K562 (cell line): ENCODE measurements at regions not wholly inside any gene's neighbourhood (a gene's known extent, or its start where the extent isn't known, plus 50 kb on each side); places are given as distances from the start of the nearest gene placed in this dataset.

Experiments used
- CREBBP ChIP-seq: IDR thresholded peaks from one replicate; pipeline ENCODE4 v1.6.1; 2012; ENCODE audit warnings: low read depth, mild to moderate bottlenecking, control low read depth, inconsistent platforms, low read length
- DMBX1 ChIP-seq: fragments of 250-450 bp; sonication (Bioruptor Pico); IDR thresholded peaks from 2 replicates; pipeline ENCODE4 v1.8.0; 2022; ENCODE audit warnings: inconsistent platforms, mild to moderate bottlenecking, moderate library complexity, borderline replicate concordance
- GATAD2A ChIP-seq: fragments of 450-650 bp; IDR thresholded peaks from 2 replicates; pipeline ENCODE4 v1.6.1; 2017
- KDM1A ChIP-seq, 2 experiments: fragments of 450-650 bp; IDR thresholded peaks; 2 replicates each; pipeline ENCODE4 v1.6.1; 2016; ENCODE audit warnings: mild to moderate bottlenecking in 2 of 2
- PCBP1 ChIP-seq: fragments of 200-400 bp; formaldehyde crosslinking; IDR thresholded peaks from 2 replicates; pipeline ENCODE4 v1.6.1; 2018; ENCODE audit warnings: mild to moderate bottlenecking, low read depth, low read length; ENCODE audit not compliant: poor library complexity, severe bottlenecking
- RCOR1 ChIP-seq, 2 experiments: IDR thresholded peaks; 2 replicates each; pipeline ENCODE4 v1.6.1; 2012; ENCODE audit warnings: low read depth in 2 of 2, low read length in 2 of 2, borderline replicate concordance in 1 of 2, improper control_type of control experiment in 1 of 2
- SAFB2 ChIP-seq: fragments of 200-400 bp; formaldehyde crosslinking; IDR thresholded peaks from 2 replicates; pipeline ENCODE4 v1.6.1; 2018; ENCODE audit warnings: borderline replicate concordance, low read length, low read depth, moderate library complexity; ENCODE audit not compliant: severe bottlenecking
- SIN3A ChIP-seq, 2 experiments: fragments of 150-350 bp in 1 of 2; IDR thresholded peaks; 2 replicates each; pipeline ENCODE4 v1.6.1; 2011 to 2016; ENCODE audit warnings: borderline replicate concordance in 2 of 2, low read depth in 2 of 2, low read length in 2 of 2, mild to moderate bottlenecking in 2 of 2, moderate library complexity in 2 of 2; ENCODE audit not compliant: control insufficient read depth in 1 of 2
- SMARCA4 ChIP-seq: fragments of 450-650 bp; IDR thresholded peaks from 2 replicates; pipeline ENCODE4 v1.6.1; 2016
- TBL1XR1 ChIP-seq, 2 experiments: IDR thresholded peaks; 2 replicates each; pipeline ENCODE4 v1.6.1; 2012; ENCODE audit warnings: improper control_type of control experiment in 2 of 2, low read length in 2 of 2, mild to moderate bottlenecking in 1 of 2
- ZBTB40 ChIP-seq, 2 experiments: fragments of 450-650 bp in 1 of 2; sonication (generic) in 1 of 2; formaldehyde crosslinking in 1 of 2; IDR thresholded peaks; 2 replicates each; pipeline versions ENCODE4 v1.7.1 to v1.9.0; 2016 to 2022; ENCODE audit warnings: inconsistent platforms in 1 of 2, mild to moderate bottlenecking in 1 of 2, missing genetic modification reagents in 1 of 2
- ZBTB7A ChIP-seq: IDR thresholded peaks from 2 replicates; pipeline ENCODE4 v1.6.1; 2011; ENCODE audit warnings: low read depth, mild to moderate bottlenecking, low read length, moderate library complexity, borderline replicate concordance; ENCODE audit not compliant: control insufficient read depth
- ZKSCAN8 ChIP-seq: fragments of 200-800 bp; sonication (Bioruptor generic); IDR thresholded peaks from 2 replicates; pipeline ENCODE4 v1.6.1; 2016; ENCODE audit warnings: missing genetic modification characterization, missing compliant biosample characterization
- ZNF511 ChIP-seq: sonication (generic); formaldehyde crosslinking; IDR thresholded peaks from 2 replicates; pipeline ENCODE4 v1.8.0; 2022; ENCODE audit warnings: mild to moderate bottlenecking, missing genetic modification reagents
- TF ChIP-seq, protein P1 (sequence below): sonication (generic); formaldehyde crosslinking; IDR thresholded peaks from 2 replicates; pipeline ENCODE4 v1.9.0; 2022; ENCODE audit warnings: mild to moderate bottlenecking, missing genetic modification reagents

- TF ChIP-seq ZBTB40 (IDR thresholded peaks at IDR 0.05): no peak
- TF ChIP-seq ZBTB40 (CRISPR knock-in tag; IDR thresholded peaks at IDR 0.05): no peak
- TF ChIP-seq ZKSCAN8 (CRISPR knock-in tag): no peak
- TF ChIP-seq DMBX1 (CRISPR knock-in tag): 0 out of 2 replicates have a peak, but pooled peaks have one; percentile 12
- TF ChIP-seq SAFB2: no peak
- TF ChIP-seq SMARCA4: no peak
- 0 out of 2 replicates have a peak, but pooled peaks have one; percentile 21 for TF ChIP-seq GATAD2A
- TF ChIP-seq TBL1XR1 (IDR thresholded peaks at IDR 0.05; ENCODE audit: low read length in 2 of 2): no peak
- TF ChIP-seq CREBBP: no peak
- no peak for TF ChIP-seq SIN3A (IDR thresholded peaks at IDR 0.05; ENCODE audit: borderline replicate concordance in 2 of 2, control insufficient read depth in 1 of 2, low read depth in 2 of 2, low read length in 2 of 2)
- peak; percentile 15 to 89; a peak in 2 of 4 replicates for TF ChIP-seq RCOR1 (IDR thresholded peaks at IDR 0.05; ENCODE audit: borderline replicate concordance in 1 of 2, low read depth in 2 of 2, low read length in 2 of 2)
- no peak for TF ChIP-seq ZNF511 (CRISPR knock-in tag)
- TF ChIP-seq PCBP1: peak; percentile 27
- peak; percentile 50; the same call in 1 of the 2 replicates for TF ChIP-seq ZBTB7A
- TF ChIP-seq KDM1A (IDR thresholded peaks at IDR 0.05): peak; percentile 92 to 98
- TF ChIP-seq, protein P1, sequence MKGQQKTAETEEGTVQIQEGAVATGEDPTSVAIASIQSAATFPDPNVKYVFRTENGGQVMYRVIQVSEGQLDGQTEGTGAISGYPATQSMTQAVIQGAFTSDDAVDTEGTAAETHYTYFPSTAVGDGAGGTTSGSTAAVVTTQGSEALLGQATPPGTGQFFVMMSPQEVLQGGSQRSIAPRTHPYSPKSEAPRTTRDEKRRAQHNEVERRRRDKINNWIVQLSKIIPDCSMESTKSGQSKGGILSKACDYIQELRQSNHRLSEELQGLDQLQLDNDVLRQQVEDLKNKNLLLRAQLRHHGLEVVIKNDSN: no peak
Observed at GRCh38 chr16:85329059-85329812, 217.0 kb upstream of the CIBAR2 start (continued).
